A673 (cell line): ENCODE measurements at regions not wholly inside any gene's neighbourhood (a gene's known extent, or its start where the extent isn't known, plus 50 kb on each side); places are given as distances from the start of the nearest gene placed in this dataset.

ENCODE experiments used
- CTCF ChIP-seq: fragments of 300-800, 200-600 bp; sonication (generic); conservative IDR thresholded peaks from 2 replicates; pipeline ENCODE4 v1.5.1; 2017; ENCODE audit warnings: low read depth, mild to moderate bottlenecking, antibody characterized with exemption, low read length, moderate library complexity, mixed read lengths
- EZH2 ChIP-seq: fragments of 200-600 bp; sonication (generic); IDR thresholded peaks from 2 replicates; pipeline ENCODE4 v1.6.1; 2017; ENCODE audit warnings: borderline replicate concordance, low read depth, mild to moderate bottlenecking, mixed read lengths, antibody characterized with exemption, low read length; ENCODE audit not compliant: poor library complexity, severe bottlenecking

DNA sequence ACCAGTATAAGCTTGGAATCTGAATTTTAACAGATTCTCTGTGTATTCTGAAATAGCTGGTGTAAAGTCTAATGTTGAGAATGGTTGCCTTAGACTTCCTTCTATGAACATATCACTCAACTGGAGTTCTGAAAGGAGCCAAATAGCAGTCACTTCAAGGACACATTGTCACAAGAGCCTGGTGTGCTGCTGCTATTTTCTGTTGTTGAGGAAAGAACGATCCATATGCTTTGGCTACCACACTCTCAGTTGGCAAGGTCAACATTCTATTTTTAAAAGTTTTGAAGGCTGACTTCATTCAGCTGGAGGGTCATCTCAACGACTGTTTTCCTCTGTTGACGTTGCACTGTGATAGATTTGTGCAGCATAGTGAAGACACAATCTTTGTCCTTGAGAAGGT lies 248.7 kb downstream of the TUSC7 start:
- no peak for TF ChIP-seq CTCF
- no peak for TF ChIP-seq EZH2
